Mucosa of rectum (tissue), 2 donors: ENCODE measurements at regions not wholly inside any gene's neighbourhood (a gene's known extent, or its start where the extent isn't known, plus 50 kb on each side); places are given as distances from the start of the nearest gene placed in this dataset.
A peak's percentile ranks its signal among the peaks of the same experiment; 100 is the strongest.

Experiments
- H3K27ac ChIP-seq, 2 donors: one replicate each; pipeline ENCODE4 v1.7.0; 2013; ENCODE audit warnings: inconsistent platforms in 2 of 2, low read depth in 2 of 2, low read length in 2 of 2
- H3K27me3 ChIP-seq, 2 donors: one replicate each; pipeline ENCODE4 v1.7.0; 2013; ENCODE audit warnings: low read length in 2 of 2; ENCODE audit not compliant: control insufficient read depth in 2 of 2, insufficient read depth in 2 of 2
- H3K36me3 ChIP-seq, 2 donors: one replicate each; pipeline ENCODE4 v1.7.0; 2013; ENCODE audit warnings: low read length in 2 of 2; ENCODE audit not compliant: control insufficient read depth in 2 of 2, insufficient read depth in 2 of 2
- H3K4me1 ChIP-seq, 2 donors: one replicate each; pipeline ENCODE4 v1.7.0; 2013; ENCODE audit warnings: low read length in 2 of 2, mild to moderate bottlenecking in 1 of 2; ENCODE audit not compliant: control insufficient read depth in 2 of 2, insufficient read depth in 2 of 2
- H3K4me3 ChIP-seq, 2 donors: one replicate each; pipeline ENCODE4 v1.7.0; 2013; ENCODE audit warnings: low read length in 2 of 2
- H3K9ac ChIP-seq, 2 donors: one replicate each; pipeline ENCODE4 v1.7.0; 2013; ENCODE audit warnings: low read length in 2 of 2, low read depth in 1 of 2, mild to moderate bottlenecking in 1 of 2
- H3K9me3 ChIP-seq, 2 donors: one replicate each; pipeline ENCODE4 v1.7.0; 2013; ENCODE audit warnings: low read length in 2 of 2; ENCODE audit not compliant: control insufficient read depth in 2 of 2
- donor health status: healthy.
- donor health status: Normal muscosa, but diverticular disease.

- no peak overlapping the region for H3K4me3 ChIP-seq
- H3K9me3 ChIP-seq, result no peaks in the 10 kb centered on the region
- peak overlapping the region; percentile 69 to 83 for H3K27ac ChIP-seq
- no peaks in the 10 kb centered on the region for H3K36me3 ChIP-seq
- H3K4me1 ChIP-seq, result peaks cover 10 to 47% of the 10 kb centered on the region in 2 donors
- H3K27me3 ChIP-seq, result no peaks in the 10 kb centered on the region
- H3K9ac ChIP-seq, result peak overlapping the region in 1 of 2 donors; percentile 37
These were observed 384.3 kb downstream of the EFNB2 start for GRCh38 chr13:106151056-106151699.

- H3K36me3 ChIP-seq, result no peaks in the 10 kb centered on the region
- H3K9me3 ChIP-seq, result no peaks in the 10 kb centered on the region
- peaks cover 9 to 51% of the 10 kb centered on the region in 2 donors for H3K4me1 ChIP-seq
- no peak overlapping the region for H3K4me3 ChIP-seq
- H3K27me3 ChIP-seq, result no peaks in the 10 kb centered on the region
- H3K27ac ChIP-seq, result peak overlapping the region; percentile 89
- peak overlapping the region in 1 of 2 donors; percentile 31 for H3K9ac ChIP-seq
These were observed 389.2 kb downstream of the EFNB2 start for GRCh38 chr13:106145997-106146864.

- no peak overlapping the region for H3K4me3 ChIP-seq
- peaks cover 8 to 42% of the 10 kb centered on the region in 2 donors for H3K4me1 ChIP-seq
- H3K9ac ChIP-seq, result no peak overlapping the region
- peak overlapping the region; percentile 89 for H3K27ac ChIP-seq
- no peaks in the 10 kb centered on the region for H3K9me3 ChIP-seq
- H3K36me3 ChIP-seq, result no peaks in the 10 kb centered on the region
- no peaks in the 10 kb centered on the region for H3K27me3 ChIP-seq
These were observed 390.4 kb downstream of the EFNB2 start for GRCh38 chr13:106145070-106145469.

GRCh38 chr13:106143930-106144709 is 391.3 kb downstream of the EFNB2 start:
- H3K9me3 ChIP-seq, result no peaks in the 10 kb centered on the region
- no peak overlapping the region for H3K9ac ChIP-seq
- H3K4me1 ChIP-seq, result peaks cover 8 to 42% of the 10 kb centered on the region in 2 donors
- no peak overlapping the region for H3K4me3 ChIP-seq
- H3K27me3 ChIP-seq, result no peaks in the 10 kb centered on the region
- peak overlapping the region; percentile 89 for H3K27ac ChIP-seq
- no peaks in the 10 kb centered on the region for H3K36me3 ChIP-seq

- Histone ChIP-seq H3K36me3 (no peaks in the 10 kb centered on the region), H3K4me1 (peaks cover 8 to 42% of the 10 kb centered on the region in 2 donors), H3K9me3 (no peaks in the 10 kb centered on the region), H3K27ac (no peak overlapping the region), H3K4me3 (no peak overlapping the region), H3K9ac (no peak overlapping the region), H3K27me3 (no peaks in the 10 kb centered on the region)
These were observed 392.1 kb downstream of the EFNB2 start for GRCh38 chr13:106143392-106143791.

GRCh38 chr13:106140476-106140875 is 395.0 kb downstream of the EFNB2 start:
- Histone ChIP-seq H3K27me3 (no peaks in the 10 kb centered on the region), H3K9me3 (no peaks in the 10 kb centered on the region), H3K27ac (no peak overlapping the region), H3K9ac (no peak overlapping the region), H3K4me3 (no peak overlapping the region), H3K36me3 (no peaks in the 10 kb centered on the region), H3K4me1 (peaks cover 0 to 17% of the 10 kb centered on the region in 2 donors)

- no peak overlapping the region for H3K27ac ChIP-seq
- H3K9ac ChIP-seq, result no peak overlapping the region
- peaks cover 0 to 12% of the 10 kb centered on the region in 2 donors for H3K4me1 ChIP-seq
- H3K4me3 ChIP-seq, result no peak overlapping the region
- no peaks in the 10 kb centered on the region for H3K36me3 ChIP-seq
- H3K27me3 ChIP-seq, result no peaks in the 10 kb centered on the region
- no peaks in the 10 kb centered on the region for H3K9me3 ChIP-seq
These were observed 395.5 kb downstream of the EFNB2 start for GRCh38 chr13:106139942-106140341.

- no peaks in the 10 kb centered on the region for H3K9me3 ChIP-seq
- no peak overlapping the region for H3K27ac ChIP-seq
- H3K27me3 ChIP-seq, result no peaks in the 10 kb centered on the region
- no peaks in the 10 kb centered on the region for H3K36me3 ChIP-seq
- H3K9ac ChIP-seq, result no peak overlapping the region
- H3K4me1 ChIP-seq, result peaks cover 0 to 6% of the 10 kb centered on the region in 2 donors
- no peak overlapping the region for H3K4me3 ChIP-seq
These were observed 396.1 kb downstream of the EFNB2 start for GRCh38 chr13:106139377-106139776.

GRCh38 chr13:106138620-106139019 is 396.8 kb downstream of the EFNB2 start:
- Histone ChIP-seq H3K27ac (no peak overlapping the region), H3K9me3 (no peaks in the 10 kb centered on the region), H3K27me3 (no peaks in the 10 kb centered on the region), H3K36me3 (no peaks in the 10 kb centered on the region), H3K4me1 (no peaks in the 10 kb centered on the region), H3K9ac (no peak overlapping the region), H3K4me3 (no peak overlapping the region)

GRCh38 chr13:106133025-106133424 is 402.4 kb downstream of the EFNB2 start:
- Histone ChIP-seq H3K36me3 (no peaks in the 10 kb centered on the region), H3K4me3 (no peak overlapping the region), H3K27me3 (no peaks in the 10 kb centered on the region), H3K9me3 (no peaks in the 10 kb centered on the region), H3K4me1 (peaks cover 5 to 26% of the 10 kb centered on the region in 2 donors), H3K27ac (no peak overlapping the region), H3K9ac (no peak overlapping the region)
